Tibial nerve (tissue), 4 donors: ENCODE measurements at regions not wholly inside any gene's neighbourhood (a gene's known extent, or its start where the extent isn't known, plus 50 kb on each side); places are given as distances from the start of the nearest gene placed in this dataset.

Experiments
- CTCF ChIP-seq, 5 experiments: fragments of 200-600 bp in 3 of 5; fragments of 450-650 bp in 2 of 5; sonication (generic) in 3 of 5; IDR thresholded peaks; one replicate each; pipeline ENCODE4 v1.5.1; 2016 to 2019; ENCODE audit warnings: antibody characterized with exemption in 5 of 5, mild to moderate bottlenecking in 3 of 5, moderate library complexity in 2 of 5
- EP300 ChIP-seq, 2 donors: sonication (generic); formaldehyde crosslinking; IDR thresholded peaks; one replicate each; pipeline ENCODE4 v1.6.1; 2017; ENCODE audit warnings: antibody characterized with exemption in 2 of 2, mild to moderate bottlenecking in 1 of 2
- POLR2A ChIP-seq, 2 donors: fragments of 450-650 bp; IDR thresholded peaks; one replicate each; pipeline ENCODE4 v1.6.1; 2017; ENCODE audit warnings: antibody characterized with exemption in 2 of 2, mild to moderate bottlenecking in 2 of 2, moderate library complexity in 2 of 2

GRCh38 chr1:216905137-216905536, 181.9 kb upstream of the ESRRG start:
- no peak for TF ChIP-seq CTCF (IDR thresholded peaks at IDR 0.05)
- TF ChIP-seq POLR2A (IDR thresholded peaks at IDR 0.05): no peak
- no peak for TF ChIP-seq EP300 (IDR thresholded peaks at IDR 0.05)
